ENCODE measurements at regions not wholly inside any gene's neighbourhood (a gene's known extent, or its start where the extent isn't known, plus 50 kb on each side); places are given as distances from the start of the nearest gene placed in this dataset.
"Not testable (repeated sequence)": the region's sequence is repeated elsewhere in the genome, so short reads cannot be mapped to it uniquely, and the experiment has no call there.

DNA sequence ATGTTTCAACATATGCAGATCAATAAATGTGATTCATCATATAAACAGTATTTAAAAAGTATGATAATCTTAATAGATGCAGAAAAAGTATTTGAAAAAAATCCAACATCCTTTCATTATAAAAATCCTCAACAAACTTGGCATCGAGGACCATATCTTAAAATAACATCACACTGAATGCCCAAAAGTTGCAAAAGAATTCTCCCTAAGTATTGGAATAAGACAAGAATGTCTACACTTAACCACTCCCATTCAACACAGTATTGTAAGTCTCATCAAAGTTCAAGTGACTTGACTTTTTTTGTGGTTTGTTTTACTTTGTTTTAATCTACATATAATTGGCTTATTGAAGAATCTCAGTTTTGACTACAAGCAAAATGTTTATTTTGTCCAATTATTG lies 779.0 kb upstream of the SLIT2 start:
- intact Hi-C loops (cut with micrococcal nuclease; ENCODE audit: unreplicated experiment) (no loop called here), in situ Hi-C loops (cut with MboI) (no loop called here)
- no peak for TF ChIP-seq RCOR1 (conservative IDR thresholded peaks at IDR 0.05; ENCODE audit: low read depth, low read length)
- no peak for TF ChIP-seq RAD21 (IDR thresholded peaks at IDR 0.05; ENCODE audit: insufficient read depth, low read depth, low read length)
- TF ChIP-seq, protein P1, sequence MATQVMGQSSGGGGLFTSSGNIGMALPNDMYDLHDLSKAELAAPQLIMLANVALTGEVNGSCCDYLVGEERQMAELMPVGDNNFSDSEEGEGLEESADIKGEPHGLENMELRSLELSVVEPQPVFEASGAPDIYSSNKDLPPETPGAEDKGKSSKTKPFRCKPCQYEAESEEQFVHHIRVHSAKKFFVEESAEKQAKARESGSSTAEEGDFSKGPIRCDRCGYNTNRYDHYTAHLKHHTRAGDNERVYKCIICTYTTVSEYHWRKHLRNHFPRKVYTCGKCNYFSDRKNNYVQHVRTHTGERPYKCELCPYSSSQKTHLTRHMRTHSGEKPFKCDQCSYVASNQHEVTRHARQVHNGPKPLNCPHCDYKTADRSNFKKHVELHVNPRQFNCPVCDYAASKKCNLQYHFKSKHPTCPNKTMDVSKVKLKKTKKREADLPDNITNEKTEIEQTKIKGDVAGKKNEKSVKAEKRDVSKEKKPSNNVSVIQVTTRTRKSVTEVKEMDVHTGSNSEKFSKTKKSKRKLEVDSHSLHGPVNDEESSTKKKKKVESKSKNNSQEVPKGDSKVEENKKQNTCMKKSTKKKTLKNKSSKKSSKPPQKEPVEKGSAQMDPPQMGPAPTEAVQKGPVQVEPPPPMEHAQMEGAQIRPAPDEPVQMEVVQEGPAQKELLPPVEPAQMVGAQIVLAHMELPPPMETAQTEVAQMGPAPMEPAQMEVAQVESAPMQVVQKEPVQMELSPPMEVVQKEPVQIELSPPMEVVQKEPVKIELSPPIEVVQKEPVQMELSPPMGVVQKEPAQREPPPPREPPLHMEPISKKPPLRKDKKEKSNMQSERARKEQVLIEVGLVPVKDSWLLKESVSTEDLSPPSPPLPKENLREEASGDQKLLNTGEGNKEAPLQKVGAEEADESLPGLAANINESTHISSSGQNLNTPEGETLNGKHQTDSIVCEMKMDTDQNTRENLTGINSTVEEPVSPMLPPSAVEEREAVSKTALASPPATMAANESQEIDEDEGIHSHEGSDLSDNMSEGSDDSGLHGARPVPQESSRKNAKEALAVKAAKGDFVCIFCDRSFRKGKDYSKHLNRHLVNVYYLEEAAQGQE (IDR thresholded peaks at IDR 0.05; ENCODE audit: low read depth, low read length), result no peak
- SMC1A ChIA-PET (ENCODE audit: uncharacterized antibody, unreplicated experiment), result no interaction called here
- Histone ChIP-seq H3K27me3 (replicated peaks in 1 of 2; ENCODE audit: control insufficient read depth in 2 of 2, insufficient read depth in 2 of 2, low read length in 1 of 2) (no peaks in the 10 kb centered on the region), H3K9me3 (replicated peaks; ENCODE audit: control insufficient read depth, insufficient read depth, low read length) (no peaks in the 10 kb centered on the region), H3K4me3 (no peak overlapping the region), H4K20me1 (ENCODE audit: control insufficient read depth, insufficient read depth) (no peaks in the 10 kb centered on the region), H3K4me2 (ENCODE audit: control insufficient read depth, insufficient read depth) (no peak overlapping the region), H3K79me2 (ENCODE audit: control insufficient read depth, insufficient read depth, low read length) (no peaks in the 10 kb centered on the region), H3K27ac (ENCODE audit: control insufficient read depth, insufficient read depth) (no peak overlapping the region), H3K4me1 (ENCODE audit: control insufficient read depth, insufficient read depth, low read length) (no peaks in the 10 kb centered on the region), H3K9ac (ENCODE audit: control insufficient read depth, insufficient read depth, low read length) (no peak overlapping the region), H2AFZ (ENCODE audit: control insufficient read depth, low read depth, low read length) (no peak overlapping the region), H3K36me3 (ENCODE audit: control insufficient read depth in 2 of 2, insufficient read depth in 2 of 2, low read length in 1 of 2) (no peaks in the 10 kb centered on the region)
- POLR2A ChIA-PET, result no interaction called here
- WGBS (ENCODE audit: insufficient coverage, insufficient replicate concordance, low lambda C conversion rate, missing lambda C conversion rate), result 0% methylated on average over 1 of the region's 1 CpG
- CTCF ChIA-PET, result no interaction called here
- BruUV-seq (replicated peaks), result no TSS peak
- FAIRE-seq (no peak), ATAC-seq (no peak), DNase-seq (ENCODE audit: low read depth, low spot score) (no peak)
- RAD21 ChIA-PET (ENCODE audit: unreplicated experiment), result no interaction called here

DNA sequence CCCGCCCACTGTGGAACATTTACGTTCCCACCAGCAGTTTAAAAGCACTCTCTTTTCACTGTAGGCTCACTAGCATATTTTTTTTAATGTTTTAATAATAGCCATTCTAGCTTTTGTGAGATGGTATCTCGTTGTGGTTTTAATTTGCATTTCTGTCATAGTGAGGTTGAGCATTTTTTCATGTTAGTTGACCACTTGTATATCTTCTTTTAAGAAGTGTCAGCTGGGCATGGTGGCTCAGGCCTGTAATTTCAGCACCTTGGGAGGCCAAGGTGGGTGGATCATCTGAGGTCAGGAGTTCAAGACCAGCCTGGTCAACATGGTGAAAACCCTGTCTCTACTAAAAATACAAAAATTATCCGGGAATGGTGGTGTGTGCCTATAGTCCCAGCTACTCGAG lies 781.7 kb upstream of the SLIT2 start:
- in situ Hi-C loops (cut with MboI); H3K4me3 ChIP-seq; H3K4me2 ChIP-seq (ENCODE audit: control insufficient read depth, insufficient read depth); H3K27ac ChIP-seq (ENCODE audit: control insufficient read depth, insufficient read depth); SMC1A ChIA-PET (ENCODE audit: uncharacterized antibody, unreplicated experiment); intact Hi-C loops (cut with micrococcal nuclease; ENCODE audit: unreplicated experiment); H3K9me3 ChIP-seq (replicated peaks; ENCODE audit: control insufficient read depth, insufficient read depth, low read length); RAD21 ChIA-PET (ENCODE audit: unreplicated experiment); H3K36me3 ChIP-seq (ENCODE audit: control insufficient read depth in 2 of 2, insufficient read depth in 2 of 2, low read length in 1 of 2); BruUV-seq (replicated peaks); CTCF ChIA-PET; H3K9ac ChIP-seq (ENCODE audit: control insufficient read depth, insufficient read depth, low read length); H3K79me2 ChIP-seq (ENCODE audit: control insufficient read depth, insufficient read depth, low read length); H2AFZ ChIP-seq (ENCODE audit: control insufficient read depth, low read depth, low read length); ATAC-seq; DNase-seq (ENCODE audit: low read depth, low spot score); POLR2A ChIA-PET; FAIRE-seq; H3K4me1 ChIP-seq (ENCODE audit: control insufficient read depth, insufficient read depth, low read length); H3K27me3 ChIP-seq (replicated peaks in 1 of 2; ENCODE audit: control insufficient read depth in 2 of 2, insufficient read depth in 2 of 2, low read length in 1 of 2); H4K20me1 ChIP-seq (ENCODE audit: control insufficient read depth, insufficient read depth): not testable (repeated sequence)
- 0% methylated on average over 5 of the region's 5 CpGs for WGBS (ENCODE audit: insufficient coverage, insufficient replicate concordance, low lambda C conversion rate, missing lambda C conversion rate)

All from GM12878 (cell line).